Astrocyte (in vitro differentiated cells and primary cell): ENCODE measurements at regions not wholly inside any gene's neighbourhood (a gene's known extent, or its start where the extent isn't known, plus 50 kb on each side); places are given as distances from the start of the nearest gene placed in this dataset.

Experiments used
- DNase-seq: peaks from one replicate; pipeline ENCODE4 v3.0.0-alpha.2; 2010; ENCODE audit warnings: low read depth
- FAIRE-seq: peaks from 2 replicates; lab custom pipeline; 2011; peaks lifted over from hg19 to GRCh38; lab: Jason Lieb, UNC
- H2AFZ ChIP-seq: 2 replicates; pipeline ENCODE4 v1.6.0; 2012; ENCODE audit warnings: low read depth, low read length, inconsistent platforms
- H3K27ac ChIP-seq: 2 replicates; pipeline ENCODE4 v1.5.1; 2011; ENCODE audit warnings: low read depth, low read length, inconsistent platforms
- H3K27me3 ChIP-seq: 2 replicates; pipeline ENCODE4 v1.6.0; 2011; ENCODE audit warnings: low read length, inconsistent platforms; ENCODE audit not compliant: insufficient read depth
- H3K36me3 ChIP-seq: 2 replicates; pipeline ENCODE4 v1.5.1; 2011; ENCODE audit warnings: low read length, inconsistent platforms; ENCODE audit not compliant: insufficient read depth
- H3K4me1 ChIP-seq: 2 replicates; pipeline ENCODE4 v1.5.1; 2011; ENCODE audit warnings: low read length, inconsistent platforms; ENCODE audit not compliant: insufficient read depth
- H3K4me2 ChIP-seq: 2 replicates; pipeline ENCODE4 v1.6.0; 2012; ENCODE audit warnings: low read length, inconsistent platforms
- H3K4me3 ChIP-seq: 2 replicates; pipeline ENCODE4 v1.5.1; 2011; ENCODE audit warnings: low read depth, mild to moderate bottlenecking, low read length, inconsistent platforms; ENCODE audit not compliant: insufficient read depth
- H3K79me2 ChIP-seq: 2 replicates; pipeline ENCODE4 v1.6.0; 2012; ENCODE audit warnings: mild to moderate bottlenecking, low read length, inconsistent platforms; ENCODE audit not compliant: insufficient read depth
- H3K9ac ChIP-seq: 2 replicates; pipeline ENCODE4 v1.6.0; 2012; ENCODE audit warnings: mild to moderate bottlenecking, low read length, inconsistent platforms
- H3K9me3 ChIP-seq: 2 replicates; pipeline ENCODE4 v1.5.1; 2012; ENCODE audit warnings: low read depth, mild to moderate bottlenecking, low read length, inconsistent platforms; ENCODE audit not compliant: insufficient read depth
- H4K20me1 ChIP-seq: 2 replicates; pipeline ENCODE4 v1.6.0; 2012; ENCODE audit warnings: low read length, inconsistent platforms; ENCODE audit not compliant: insufficient read depth
- H3K27ac Mint-ChIP-seq: one replicate; pipeline ENCODE4 v1.8.0; 2021; ENCODE audit warnings: mild to moderate bottlenecking, mixed read lengths; ENCODE audit not compliant: unreplicated experiment
- H3K27me3 Mint-ChIP-seq: one replicate; pipeline ENCODE4 v1.8.0; 2021; ENCODE audit warnings: low read depth, mixed read lengths; ENCODE audit not compliant: unreplicated experiment
- H3K36me3 Mint-ChIP-seq: one replicate; pipeline ENCODE4 v1.8.0; 2021; ENCODE audit warnings: low read depth, mixed read lengths; ENCODE audit not compliant: unreplicated experiment
- H3K4me1 Mint-ChIP-seq: one replicate; pipeline ENCODE4 v1.8.0; 2021; ENCODE audit warnings: low read depth, mixed read lengths; ENCODE audit not compliant: unreplicated experiment
- H3K4me3 Mint-ChIP-seq: one replicate; pipeline ENCODE4 v1.8.0; 2021; ENCODE audit warnings: mild to moderate bottlenecking, moderate library complexity, mixed read lengths; ENCODE audit not compliant: unreplicated experiment
- H3K9me3 Mint-ChIP-seq: one replicate; pipeline ENCODE4 v1.8.0; 2021; ENCODE audit warnings: mild to moderate bottlenecking, mixed read lengths; ENCODE audit not compliant: unreplicated experiment
- EZH2 ChIP-seq: IDR thresholded peaks from 2 replicates; pipeline ENCODE4 v1.6.1; 2012; ENCODE audit warnings: mild to moderate bottlenecking, low read length, inconsistent platforms; ENCODE audit not compliant: insufficient read depth
- TF ChIP-seq, protein P1 (sequence below): IDR thresholded peaks from 2 replicates; pipeline ENCODE4 v1.5.1; 2011; ENCODE audit warnings: low read depth, mild to moderate bottlenecking, inconsistent platforms, low read length, moderate library complexity; ENCODE audit not compliant: insufficient read depth

DNA sequence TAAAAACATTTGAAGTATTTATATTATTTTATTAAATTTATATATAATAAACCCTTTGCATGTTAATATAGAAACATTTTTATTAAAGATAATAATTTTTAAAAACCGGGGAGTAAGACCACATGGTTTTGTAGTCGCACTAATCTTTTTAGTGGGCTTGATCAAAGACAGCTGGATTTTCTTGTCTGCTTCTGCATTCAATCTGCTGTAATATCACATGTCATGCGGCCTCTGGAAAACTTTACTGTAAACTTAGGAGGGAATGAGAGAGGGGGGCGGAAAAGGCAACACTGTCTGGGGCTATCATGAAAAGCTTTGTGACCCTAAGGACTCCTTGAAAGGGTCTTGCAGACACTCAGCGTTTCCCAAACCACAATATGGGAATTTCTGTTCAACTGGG is 62.8 kb upstream of the NLGN4X start:
- Histone ChIP-seq H3K79me2 (no peaks in the 10 kb centered on the region), H2AFZ (no peak overlapping the region), H4K20me1 (no peaks in the 10 kb centered on the region), H3K4me2 (no peak overlapping the region), H3K36me3 (no peaks in the 10 kb centered on the region), H3K9me3 (no peaks in the 10 kb centered on the region), H3K27ac (no peak overlapping the region), H3K9ac (no peak overlapping the region), H3K4me3 (no peak overlapping the region), H3K4me1 (no peaks in the 10 kb centered on the region), H3K27me3 (no peaks in the 10 kb centered on the region)
- TF ChIP-seq EZH2, result no peak
- TF ChIP-seq, protein P1, sequence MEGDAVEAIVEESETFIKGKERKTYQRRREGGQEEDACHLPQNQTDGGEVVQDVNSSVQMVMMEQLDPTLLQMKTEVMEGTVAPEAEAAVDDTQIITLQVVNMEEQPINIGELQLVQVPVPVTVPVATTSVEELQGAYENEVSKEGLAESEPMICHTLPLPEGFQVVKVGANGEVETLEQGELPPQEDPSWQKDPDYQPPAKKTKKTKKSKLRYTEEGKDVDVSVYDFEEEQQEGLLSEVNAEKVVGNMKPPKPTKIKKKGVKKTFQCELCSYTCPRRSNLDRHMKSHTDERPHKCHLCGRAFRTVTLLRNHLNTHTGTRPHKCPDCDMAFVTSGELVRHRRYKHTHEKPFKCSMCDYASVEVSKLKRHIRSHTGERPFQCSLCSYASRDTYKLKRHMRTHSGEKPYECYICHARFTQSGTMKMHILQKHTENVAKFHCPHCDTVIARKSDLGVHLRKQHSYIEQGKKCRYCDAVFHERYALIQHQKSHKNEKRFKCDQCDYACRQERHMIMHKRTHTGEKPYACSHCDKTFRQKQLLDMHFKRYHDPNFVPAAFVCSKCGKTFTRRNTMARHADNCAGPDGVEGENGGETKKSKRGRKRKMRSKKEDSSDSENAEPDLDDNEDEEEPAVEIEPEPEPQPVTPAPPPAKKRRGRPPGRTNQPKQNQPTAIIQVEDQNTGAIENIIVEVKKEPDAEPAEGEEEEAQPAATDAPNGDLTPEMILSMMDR, result no peak
- Mint-ChIP-seq H3K4me1 (no peaks in the 10 kb centered on the region), H3K27ac (no peak overlapping the region), H3K36me3 (no peaks in the 10 kb centered on the region), H3K27me3 (no peaks in the 10 kb centered on the region), H3K9me3 (no peaks in the 10 kb centered on the region), H3K4me3 (no peak overlapping the region)
- FAIRE-seq, result no peak
- no peak for DNase-seq

DNA sequence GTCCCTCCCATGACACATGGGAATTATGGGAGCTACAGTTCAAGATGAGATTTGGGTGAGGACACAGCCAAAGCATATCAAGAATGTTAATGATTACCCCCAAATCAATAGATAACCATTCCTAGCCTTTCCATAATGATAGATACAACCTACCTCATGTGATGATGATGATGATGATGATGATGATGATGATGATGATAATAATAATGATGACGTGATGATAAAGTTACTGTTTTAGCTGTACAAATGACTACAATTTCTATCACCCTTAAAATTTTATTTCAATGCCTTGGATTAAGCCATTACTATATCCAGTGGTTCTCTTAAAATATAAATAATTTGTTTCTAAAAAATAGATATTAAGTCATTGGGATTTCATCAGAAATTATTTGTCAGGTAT is 55.2 kb upstream of the NLGN4X start:
- Histone ChIP-seq H3K27ac (no peak overlapping the region), H3K27me3 (no peaks in the 10 kb centered on the region), H3K79me2 (no peaks in the 10 kb centered on the region), H3K36me3 (no peaks in the 10 kb centered on the region), H3K9ac (no peak overlapping the region), H3K4me2 (no peak overlapping the region), H3K9me3 (no peaks in the 10 kb centered on the region), H3K4me3 (no peak overlapping the region), H3K4me1 (no peaks in the 10 kb centered on the region), H4K20me1 (no peaks in the 10 kb centered on the region), H2AFZ (no peak overlapping the region)
- Mint-ChIP-seq H3K4me3 (no peak overlapping the region), H3K36me3 (no peaks in the 10 kb centered on the region), H3K9me3 (peaks cover 2% of the 10 kb centered on the region), H3K27ac (no peak overlapping the region), H3K27me3 (peaks cover 5% of the 10 kb centered on the region), H3K4me1 (no peaks in the 10 kb centered on the region)
- DNase-seq (no peak), FAIRE-seq (no peak)
- TF ChIP-seq, protein P1, result no peak
- TF ChIP-seq EZH2, result no peak

DNA sequence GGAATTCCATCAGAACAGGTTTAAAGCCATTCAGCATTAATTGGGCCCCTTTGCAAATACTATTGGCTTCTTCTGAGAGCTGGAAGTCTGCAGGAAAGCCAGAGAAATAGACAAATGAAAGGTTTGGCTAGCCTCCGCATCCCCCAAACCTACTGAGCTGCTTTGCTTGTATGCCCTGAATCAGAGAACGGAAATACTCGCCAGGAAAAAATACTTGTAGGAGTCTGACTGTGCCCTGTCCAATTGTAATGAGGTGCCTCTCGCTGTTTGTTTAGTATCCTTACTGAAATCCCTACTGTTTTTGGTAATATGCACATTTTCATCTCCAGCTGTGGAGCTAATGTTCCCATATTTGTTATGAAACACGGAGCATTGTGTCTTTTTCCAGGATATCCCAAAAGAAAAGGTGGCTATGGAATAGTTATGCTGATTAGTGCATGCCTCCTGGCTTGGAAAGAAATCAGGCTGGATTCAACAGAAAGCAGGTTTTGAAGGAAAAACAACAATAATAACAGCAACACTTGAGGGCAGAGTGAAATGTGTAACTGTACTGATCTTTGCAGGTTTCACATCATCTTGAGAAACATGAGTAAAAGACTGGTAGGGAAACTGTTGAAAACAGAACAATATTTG is 50.7 kb upstream of the NLGN4X start:
- Histone ChIP-seq H3K9ac (no peak overlapping the region), H3K4me2 (no peak overlapping the region), H3K4me3 (no peak overlapping the region), H3K9me3 (no peaks in the 10 kb centered on the region), H3K36me3 (no peaks in the 10 kb centered on the region), H3K27me3 (no peaks in the 10 kb centered on the region), H4K20me1 (no peaks in the 10 kb centered on the region), H2AFZ (no peak overlapping the region), H3K79me2 (no peaks in the 10 kb centered on the region), H3K27ac (no peak overlapping the region), H3K4me1 (no peaks in the 10 kb centered on the region)
- TF ChIP-seq, protein P1, result no peak
- TF ChIP-seq EZH2, result no peak
- H3K9me3 Mint-ChIP-seq, result peaks cover 2% of the 10 kb centered on the region
- FAIRE-seq, result peak; percentile 39
- no peak overlapping the region for H3K27ac Mint-ChIP-seq
- H3K4me3 Mint-ChIP-seq, result no peak overlapping the region
- no peaks in the 10 kb centered on the region for H3K36me3 Mint-ChIP-seq
- H3K27me3 Mint-ChIP-seq, result peaks cover 8% of the 10 kb centered on the region
- DNase-seq, result no peak
- H3K4me1 Mint-ChIP-seq, result no peaks in the 10 kb centered on the region
